ENCODE measurements at regions not wholly inside any gene's neighbourhood (a gene's known extent, or its start where the extent isn't known, plus 50 kb on each side); places are given as distances from the start of the nearest gene placed in this dataset.

GRCh38 chr17:71283486-71283885 lies 837.3 kb upstream of the SOX9 start:
- DNase-seq (ENCODE audit: low spot score): no peak

- no peak for DNase-seq (ENCODE audit: low spot score)
Measured at GRCh38 chr17:71284032-71284755, 836.6 kb upstream of the SOX9 start.

GRCh38 chr17:71286625-71287024 lies 834.2 kb upstream of the SOX9 start:
- no peak for DNase-seq (ENCODE audit: low spot score)

DNA sequence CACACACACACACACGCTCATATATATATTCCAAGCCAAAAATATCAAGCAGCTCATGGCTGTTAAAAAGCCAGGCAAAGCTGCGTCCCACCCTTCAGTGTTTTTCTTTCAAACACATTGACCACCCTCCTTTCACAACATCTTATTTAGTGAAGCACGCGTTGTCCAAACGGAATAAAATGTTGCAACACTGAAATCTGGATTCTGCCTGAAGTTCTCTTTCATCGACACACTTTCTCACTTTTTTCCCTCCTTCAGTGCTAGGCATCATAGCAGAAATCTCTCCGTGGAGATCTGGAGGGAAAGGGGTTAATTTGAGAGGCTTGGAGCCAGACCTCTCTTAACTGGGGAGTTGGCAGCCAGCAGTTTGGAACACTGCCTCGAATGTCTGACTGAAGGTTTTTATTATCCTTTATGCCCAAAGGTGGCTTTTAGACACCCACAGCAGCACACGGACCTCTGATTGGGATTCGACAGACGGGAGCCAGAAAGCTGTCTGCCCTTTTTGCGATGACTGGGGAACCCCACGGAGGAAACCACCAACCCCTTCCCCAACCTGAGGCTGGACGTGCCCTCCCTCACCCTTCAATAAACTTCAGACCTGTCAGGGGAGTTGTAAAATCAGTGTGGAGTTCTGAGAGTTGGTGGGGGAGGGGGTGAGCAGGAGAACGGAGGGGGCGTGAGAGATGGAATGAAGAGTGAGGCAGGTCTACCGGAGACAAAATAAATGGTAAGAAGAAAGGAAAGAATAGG lies 833.6 kb upstream of the SOX9 start:
- DNase-seq (ENCODE audit: low spot score): no peak

GRCh38 chr17:71292006-71292405 lies 828.8 kb upstream of the SOX9 start:
- no peak for DNase-seq (ENCODE audit: low spot score)

- no peak for DNase-seq (ENCODE audit: low spot score)
Measured at GRCh38 chr17:71296005-71296404, 824.8 kb upstream of the SOX9 start.

DNA sequence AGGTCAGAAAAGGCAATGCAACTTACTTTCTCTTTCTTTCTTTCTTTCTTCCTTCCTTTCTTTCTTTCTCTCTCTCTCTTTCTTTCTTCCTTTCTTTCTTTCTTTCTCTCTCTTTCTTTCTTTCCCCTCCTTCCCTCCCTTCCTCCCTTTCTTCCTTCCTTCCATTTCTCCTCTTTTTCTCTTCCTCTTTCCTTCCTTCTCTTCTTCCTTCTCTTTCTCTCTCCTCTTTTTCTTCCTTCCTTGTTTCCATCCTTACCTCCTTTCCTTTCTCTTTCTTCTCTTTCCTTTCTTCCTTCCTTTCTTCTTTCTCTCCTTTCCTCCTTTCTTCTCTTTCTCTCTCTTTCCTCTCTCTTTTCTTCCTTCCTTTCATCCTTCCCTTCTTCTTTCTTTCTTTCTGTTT lies 819.8 kb upstream of the SOX9 start:
- no peak for DNase-seq (ENCODE audit: low spot score)

GRCh38 chr17:71302721-71303549 lies 817.9 kb upstream of the SOX9 start:
- DNase-seq (ENCODE audit: low spot score): no peak

DNA sequence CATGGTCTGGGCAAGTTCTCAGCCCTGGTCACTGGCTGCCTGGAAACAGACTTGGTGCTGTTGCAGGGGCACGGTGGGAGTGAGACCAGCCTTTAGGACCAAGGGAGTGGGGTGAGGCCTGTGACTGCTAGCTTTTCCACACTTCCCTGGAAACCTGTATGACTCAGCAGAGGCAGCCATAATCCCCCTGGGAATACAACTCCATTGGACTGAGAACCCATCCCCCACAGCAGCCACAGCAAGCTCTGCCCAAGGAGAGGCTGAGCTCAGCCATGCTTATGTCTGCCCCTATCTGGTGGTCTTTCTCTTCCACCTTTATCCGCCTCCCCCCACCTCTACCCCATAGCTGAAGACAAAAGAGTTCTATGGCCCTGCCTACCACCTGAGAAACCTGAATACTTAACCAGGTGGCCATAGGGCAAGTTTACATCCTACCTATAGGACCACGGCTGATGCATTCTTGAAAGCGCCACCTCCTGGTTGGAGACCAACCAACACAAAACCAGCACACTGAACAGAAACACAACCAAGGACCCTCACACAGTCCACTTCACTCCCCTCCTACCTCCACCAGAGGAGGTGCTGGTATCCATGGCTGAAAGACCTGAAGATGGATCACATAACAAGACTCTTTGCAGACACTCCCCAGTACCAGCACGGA lies 816.2 kb upstream of the SOX9 start:
- DNase-seq (ENCODE audit: low spot score): no peak

- no peak for DNase-seq (ENCODE audit: low spot score)
Measured at GRCh38 chr17:71313866-71314265, 807.0 kb upstream of the SOX9 start.

- peak; percentile 28 for DNase-seq (ENCODE audit: low spot score)
Measured at GRCh38 chr17:71315568-71315967, 805.3 kb upstream of the SOX9 start.

DNA sequence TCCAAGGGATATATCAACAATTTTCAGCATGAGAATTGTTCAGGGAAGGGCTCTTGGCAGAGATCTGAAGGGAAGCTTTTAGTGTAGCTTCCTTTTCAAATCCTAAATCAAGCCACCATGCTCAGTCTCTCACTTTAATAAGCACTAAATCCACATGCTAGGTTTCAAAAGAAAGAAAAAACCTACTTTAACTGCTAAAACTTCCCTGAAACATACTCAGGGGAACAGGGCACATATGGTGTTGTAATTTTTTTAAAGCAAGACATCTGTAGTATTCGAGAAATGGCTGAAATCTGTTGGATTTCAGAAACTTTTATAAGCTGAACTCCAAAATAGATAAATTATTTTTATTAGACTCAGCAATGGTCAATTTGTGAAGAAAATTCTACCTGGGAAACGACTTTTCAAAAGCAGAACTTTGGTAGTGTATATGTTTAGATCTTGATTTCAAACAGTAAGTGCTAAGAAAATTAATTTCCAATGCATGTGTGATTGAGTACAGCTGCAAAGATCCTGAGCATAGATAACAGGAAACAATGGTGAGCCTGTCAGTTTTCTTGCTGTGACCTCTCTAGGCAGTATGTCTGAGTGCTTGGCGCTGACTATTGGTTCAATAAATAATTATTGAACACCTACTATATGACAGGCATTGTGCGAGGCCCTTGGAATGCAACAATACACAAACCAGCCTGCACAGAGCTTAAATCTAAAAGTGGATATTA lies 804.5 kb upstream of the SOX9 start:
- no peak for DNase-seq (ENCODE audit: low spot score)

- no peak for DNase-seq (ENCODE audit: low spot score)
Measured at GRCh38 chr17:71320009-71320796, 800.6 kb upstream of the SOX9 start.

DNA sequence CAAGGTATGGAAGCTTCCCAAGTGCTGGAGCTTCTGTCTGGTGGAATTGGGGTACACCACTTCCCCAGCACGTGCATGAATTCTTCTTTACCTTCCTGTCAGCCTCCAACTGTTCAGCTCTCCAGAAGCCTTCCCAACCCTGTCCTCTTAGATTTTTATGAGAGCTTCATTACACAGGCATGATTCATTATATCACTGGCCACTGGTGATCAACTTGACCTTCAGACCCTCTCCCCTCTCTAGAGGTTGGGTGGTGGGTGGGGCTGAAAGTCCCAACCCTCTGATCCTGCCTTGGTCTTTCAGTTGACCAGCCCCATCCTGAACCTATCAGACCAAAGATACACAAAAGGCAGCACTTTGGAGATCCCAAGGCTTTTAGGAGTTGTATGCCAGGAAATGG lies 795.7 kb upstream of the SOX9 start:
- DNase-seq (ENCODE audit: low spot score): no peak

GRCh38 chr17:71325886-71326285 lies 794.9 kb upstream of the SOX9 start:
- DNase-seq (ENCODE audit: low spot score): no peak

- no peak for DNase-seq (ENCODE audit: low spot score)
Measured at GRCh38 chr17:71327376-71328059, 793.3 kb upstream of the SOX9 start.

DNA sequence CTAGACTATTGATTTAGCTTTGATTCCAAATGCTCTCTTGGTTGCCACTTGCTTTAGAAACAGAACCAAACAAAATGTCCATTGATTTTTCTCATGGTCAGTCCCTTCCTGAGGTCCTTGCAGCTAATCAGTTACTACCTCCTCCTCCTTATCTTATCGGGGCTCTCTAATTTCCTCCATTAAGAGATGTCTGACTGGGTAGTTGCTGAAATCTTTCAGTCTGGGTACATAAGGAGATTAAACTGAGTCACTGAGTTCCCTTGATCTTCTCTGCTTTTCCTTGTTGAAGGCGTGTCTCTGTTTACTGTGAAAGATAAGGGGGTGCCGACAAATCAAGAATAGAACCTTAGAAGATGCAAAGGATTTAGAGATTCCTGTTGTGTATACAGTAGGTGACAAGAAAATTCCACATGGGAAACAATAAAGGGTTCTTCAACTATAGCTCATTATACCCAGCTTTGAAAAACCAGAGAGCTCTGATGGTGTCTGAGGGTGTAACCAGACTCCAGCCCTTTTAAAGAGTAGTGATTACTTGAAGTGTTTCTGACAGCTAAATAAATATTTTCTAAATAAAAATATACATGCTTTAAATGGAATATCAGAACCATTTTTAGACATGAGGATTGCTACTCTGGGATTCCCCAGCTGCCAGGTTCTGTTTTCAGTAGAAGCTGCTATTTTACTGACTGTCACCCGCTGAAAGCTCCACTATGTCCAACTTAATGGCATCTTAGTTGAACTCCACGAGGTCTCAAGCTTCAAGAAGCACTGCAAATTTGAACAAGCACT lies 791.3 kb upstream of the SOX9 start:
- DNase-seq (ENCODE audit: low spot score): no peak

DNA sequence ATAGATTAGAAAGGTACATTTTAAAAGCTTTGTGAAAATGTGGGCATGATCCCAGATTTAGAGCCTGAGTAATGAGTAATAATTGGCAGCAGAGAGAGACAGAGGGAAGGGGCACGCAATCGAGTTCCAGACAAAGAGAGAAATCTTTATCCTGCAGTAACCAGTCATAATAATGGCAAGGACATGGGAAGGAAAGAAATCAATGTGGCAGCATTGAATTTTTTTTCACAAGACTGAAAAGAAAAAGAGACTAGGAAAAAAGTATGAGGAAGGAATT lies 790.8 kb upstream of the SOX9 start:
- no peak for DNase-seq (ENCODE audit: low spot score)

DNA sequence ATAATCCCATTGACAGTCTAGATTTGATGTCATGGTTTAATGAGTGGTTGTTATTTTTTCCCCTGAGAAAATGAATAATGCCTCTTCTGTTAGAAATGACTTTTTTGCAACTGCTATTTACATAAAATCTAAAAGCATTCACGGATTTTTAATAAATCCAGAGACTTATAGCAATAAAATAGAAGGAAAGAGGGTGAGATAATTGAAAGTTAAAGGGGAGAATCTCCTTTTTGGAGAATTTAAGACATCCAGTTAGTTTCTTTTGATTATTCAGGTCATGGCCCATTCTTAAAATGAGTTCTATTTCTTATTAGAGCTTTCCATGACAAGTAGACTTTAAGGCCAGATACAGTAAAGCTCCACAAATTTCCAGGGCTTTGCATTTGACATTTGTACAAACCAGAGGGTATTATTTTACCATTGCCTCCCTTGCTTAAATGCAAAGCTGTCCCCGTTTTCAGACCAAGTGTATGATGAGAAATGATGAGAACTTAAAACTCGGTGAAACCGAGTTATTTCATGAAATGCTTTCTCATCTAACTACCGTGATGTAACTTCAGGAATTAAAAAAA lies 789.0 kb upstream of the SOX9 start:
- DNase-seq (ENCODE audit: low spot score): no peak
